Glomerular visceral epithelial cell (primary cell): ENCODE measurements at regions not wholly inside any gene's neighbourhood (a gene's known extent, or its start where the extent isn't known, plus 50 kb on each side); places are given as distances from the start of the nearest gene placed in this dataset.
"Not testable (repeated sequence)": the region's sequence is repeated elsewhere in the genome, so short reads cannot be mapped to it uniquely, and the experiment has no call there.

Source experiments
- DNase-seq: peaks from one replicate; pipeline ENCODE4 v3.0.0-alpha.2; 2016; ENCODE audit errors: extremely low spot score

DNA sequence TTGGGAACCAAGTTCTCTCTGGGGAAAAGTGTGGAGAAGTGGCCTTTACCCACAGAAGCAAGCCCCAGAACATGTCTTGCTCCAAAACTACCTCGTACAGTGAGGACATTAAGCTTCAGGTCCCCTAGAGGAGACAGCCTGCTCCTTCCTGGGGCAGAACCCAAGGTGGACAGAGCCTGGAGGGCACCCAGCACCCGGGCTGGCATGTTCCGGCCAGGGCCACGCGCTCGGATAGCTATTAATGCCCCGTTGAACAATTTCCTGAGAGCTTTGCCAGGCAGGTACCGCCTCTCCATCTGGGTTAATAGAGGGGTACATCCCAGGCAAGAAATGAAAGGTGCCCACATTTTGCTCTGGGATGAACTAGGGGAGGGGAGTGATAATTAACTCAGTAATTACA lies 169.0 kb upstream of the GRK3 start:
- DNase-seq, result no peak

DNA sequence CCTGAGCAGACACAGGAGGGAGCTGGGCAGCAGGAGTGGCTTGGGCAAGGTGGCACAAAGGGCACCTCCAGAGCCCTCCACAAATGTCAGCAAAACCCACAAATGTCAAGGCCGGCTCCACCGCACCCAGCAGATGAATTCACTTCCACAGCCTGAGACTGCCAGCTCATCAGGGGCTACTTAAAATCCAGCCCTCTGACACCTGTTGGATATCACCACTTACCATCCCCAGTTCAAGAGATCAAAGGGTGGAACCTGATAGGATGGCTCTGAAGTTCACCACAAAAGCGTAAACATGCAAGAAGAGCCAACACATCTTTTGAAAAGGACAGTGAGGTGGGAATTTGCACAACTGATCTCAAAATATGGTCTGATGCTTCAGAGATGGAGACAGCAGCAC lies 168.6 kb upstream of the GRK3 start:
- no peak for DNase-seq

DNA sequence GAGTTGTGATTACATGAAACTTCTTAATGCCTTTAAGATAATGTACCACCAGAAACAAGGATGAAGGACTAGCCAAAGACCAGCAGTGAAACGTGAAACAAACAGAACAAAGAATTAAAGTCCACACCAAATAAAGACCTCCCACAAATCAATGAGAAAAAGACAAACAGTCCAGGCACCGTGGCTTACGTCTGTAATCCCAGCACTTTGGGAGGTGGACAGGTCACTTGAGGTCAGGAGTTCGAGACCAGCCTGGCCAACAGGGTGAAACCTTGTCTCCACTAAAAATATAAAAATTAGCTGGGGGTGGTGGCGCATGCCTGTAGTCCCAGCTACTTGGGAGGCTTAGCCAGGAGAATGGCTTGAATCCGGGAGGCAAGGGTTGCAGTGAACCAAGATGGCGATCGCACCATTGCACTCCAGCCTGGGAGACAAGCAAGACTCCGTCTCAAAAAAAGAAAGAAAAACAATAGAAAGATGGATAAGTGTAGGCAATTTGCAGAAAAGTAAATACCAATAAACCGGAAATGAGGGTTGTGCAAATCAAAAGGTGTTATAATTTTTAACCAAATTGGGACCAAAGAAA lies 167.8 kb upstream of the GRK3 start:
- no peak for DNase-seq

DNA sequence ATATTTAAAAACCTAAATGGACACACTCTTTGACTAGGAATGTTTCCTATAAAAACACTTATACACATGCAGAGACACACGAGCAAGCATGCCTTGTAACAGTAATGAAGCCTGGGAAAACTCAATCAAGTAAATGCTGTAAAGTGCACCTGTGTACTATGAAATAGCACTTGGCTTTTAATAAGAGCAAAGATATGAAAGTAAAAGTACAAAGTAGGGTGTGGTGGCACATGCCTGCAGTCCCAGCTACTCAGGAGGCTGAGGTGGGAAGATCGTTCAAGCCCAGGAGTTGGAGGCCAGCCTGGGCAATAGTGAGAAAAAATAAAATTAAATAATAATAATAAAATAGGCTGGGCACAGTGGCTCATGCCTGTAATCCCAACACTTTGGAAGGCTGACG lies 166.9 kb upstream of the GRK3 start:
- DNase-seq, result no peak

DNA sequence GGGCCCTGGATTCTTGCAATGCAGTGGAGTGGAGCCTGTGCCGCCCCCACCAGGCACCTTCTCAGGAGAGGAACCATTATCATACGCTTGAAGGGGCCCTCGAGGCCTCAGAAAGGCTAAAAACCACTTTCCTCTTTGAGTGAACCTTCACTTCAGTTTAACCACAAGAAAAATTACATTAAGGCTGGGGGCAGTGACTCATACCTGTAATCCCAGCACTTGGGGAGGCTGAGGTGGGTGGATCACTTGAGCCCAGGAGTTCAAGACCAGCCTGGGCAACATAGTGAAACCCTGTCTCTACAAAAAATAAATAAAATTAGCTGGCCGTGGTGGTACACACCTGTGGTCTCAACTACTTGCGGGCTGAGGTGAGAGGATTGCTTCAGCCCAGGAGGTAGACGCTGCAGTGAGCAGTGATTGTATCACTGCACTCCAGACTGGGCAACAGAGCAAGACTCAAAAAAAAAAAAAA lies 165.8 kb upstream of the GRK3 start:
- DNase-seq, result peak; percentile 90

DNA sequence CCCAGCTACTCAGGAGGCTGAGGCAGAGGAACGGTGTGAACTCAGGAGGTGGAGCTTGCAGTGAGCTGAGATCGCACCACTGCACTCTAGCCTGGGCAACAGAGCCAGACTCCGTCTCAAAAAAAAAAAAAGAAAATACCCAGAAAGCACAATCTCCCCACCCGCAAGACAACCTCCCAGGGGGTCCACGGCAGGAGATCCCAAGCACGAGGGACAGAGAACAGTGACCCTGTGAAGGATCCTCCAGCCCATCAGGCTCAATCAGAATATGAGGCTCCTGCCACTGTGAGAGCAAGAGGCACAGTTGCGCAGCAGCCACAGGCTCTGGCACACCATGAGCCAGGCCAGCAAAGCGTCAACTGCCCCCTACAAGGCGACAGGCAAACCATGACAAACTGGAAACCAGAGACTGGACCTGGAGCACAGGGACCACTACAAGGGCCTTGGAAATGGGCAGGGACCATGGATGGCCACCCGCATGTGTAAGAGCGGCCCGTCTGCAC lies 164.8 kb upstream of the GRK3 start:
- no peak for DNase-seq

DNA sequence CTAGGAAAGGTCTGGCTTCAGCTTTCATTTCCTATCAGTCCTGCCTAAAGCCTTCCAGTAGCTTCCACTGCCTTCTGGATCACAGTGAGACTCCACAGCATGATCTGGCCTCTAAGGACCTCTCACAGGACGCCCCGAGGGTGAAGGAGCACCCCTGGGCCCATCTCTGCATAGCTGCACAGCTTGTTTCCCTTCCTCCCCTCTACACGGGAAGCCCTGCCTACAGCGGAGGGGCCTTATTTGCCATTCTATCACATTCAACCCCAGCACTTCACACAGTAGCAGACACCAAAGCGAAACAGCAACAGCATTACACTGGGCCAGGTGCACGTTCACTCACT lies 162.3 kb upstream of the GRK3 start:
- DNase-seq, result no peak

DNA sequence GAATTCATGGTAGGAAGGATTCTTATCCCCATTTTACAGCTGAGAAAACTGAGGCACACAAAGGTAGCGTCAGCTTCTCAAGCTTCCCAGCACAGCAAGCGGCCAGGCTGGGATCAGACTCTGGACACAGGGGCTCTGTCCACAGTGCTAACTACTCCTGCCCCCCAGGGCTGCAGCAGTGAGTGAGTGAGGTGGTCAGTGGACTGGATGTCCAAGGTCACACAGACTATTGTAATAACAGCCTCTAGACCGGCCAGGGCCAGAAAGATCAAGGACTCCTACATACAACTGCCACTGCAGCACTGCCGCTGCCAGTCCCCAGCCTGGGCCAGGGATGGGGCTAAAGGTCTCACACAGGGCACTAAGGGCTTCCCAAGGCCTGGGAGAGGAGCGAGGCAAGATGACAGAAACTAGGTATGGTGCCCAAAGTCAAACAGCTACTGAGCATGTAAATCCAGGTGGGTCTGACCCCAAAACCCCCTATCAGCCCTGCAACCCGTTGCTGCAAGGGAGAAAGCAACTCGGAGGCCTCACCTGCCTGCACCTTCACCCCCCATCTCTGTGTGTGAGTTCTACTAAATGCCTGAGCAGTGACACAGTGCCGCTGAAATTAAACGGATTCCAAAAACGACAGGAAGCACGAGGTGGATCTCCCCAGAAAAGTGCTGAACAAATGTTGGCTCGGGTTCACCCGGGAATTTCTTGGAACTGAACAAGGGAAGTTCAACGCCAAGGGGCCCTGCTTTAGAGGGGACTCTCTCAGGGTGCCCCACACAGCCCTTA lies 161.8 kb upstream of the GRK3 start:
- peak; percentile 42 for DNase-seq

DNA sequence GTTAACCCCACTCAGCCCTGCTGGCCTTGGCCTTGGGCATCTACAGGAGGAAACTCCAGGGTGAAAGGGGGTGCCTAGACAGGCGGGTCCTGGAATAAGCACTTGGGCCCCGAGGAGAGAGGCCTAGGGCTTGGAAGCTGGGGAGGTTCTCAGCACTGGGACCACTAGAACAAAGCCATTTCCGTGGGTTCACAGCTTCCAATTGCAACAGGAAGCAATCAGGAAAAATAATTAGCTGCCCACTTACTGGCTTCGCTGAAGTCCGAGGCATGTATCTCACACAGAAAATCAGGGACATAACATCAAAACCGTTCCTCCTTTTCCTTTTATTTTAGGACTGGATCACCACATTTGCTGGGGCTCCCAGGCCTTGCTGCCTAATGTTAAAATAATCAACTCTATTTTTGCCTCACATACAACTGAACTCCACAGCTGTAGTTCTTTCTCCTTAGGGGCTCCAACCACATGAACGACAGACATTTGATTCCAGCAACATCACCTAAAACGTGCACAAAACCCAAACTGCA lies 161.1 kb upstream of the GRK3 start:
- DNase-seq, result no peak

DNA sequence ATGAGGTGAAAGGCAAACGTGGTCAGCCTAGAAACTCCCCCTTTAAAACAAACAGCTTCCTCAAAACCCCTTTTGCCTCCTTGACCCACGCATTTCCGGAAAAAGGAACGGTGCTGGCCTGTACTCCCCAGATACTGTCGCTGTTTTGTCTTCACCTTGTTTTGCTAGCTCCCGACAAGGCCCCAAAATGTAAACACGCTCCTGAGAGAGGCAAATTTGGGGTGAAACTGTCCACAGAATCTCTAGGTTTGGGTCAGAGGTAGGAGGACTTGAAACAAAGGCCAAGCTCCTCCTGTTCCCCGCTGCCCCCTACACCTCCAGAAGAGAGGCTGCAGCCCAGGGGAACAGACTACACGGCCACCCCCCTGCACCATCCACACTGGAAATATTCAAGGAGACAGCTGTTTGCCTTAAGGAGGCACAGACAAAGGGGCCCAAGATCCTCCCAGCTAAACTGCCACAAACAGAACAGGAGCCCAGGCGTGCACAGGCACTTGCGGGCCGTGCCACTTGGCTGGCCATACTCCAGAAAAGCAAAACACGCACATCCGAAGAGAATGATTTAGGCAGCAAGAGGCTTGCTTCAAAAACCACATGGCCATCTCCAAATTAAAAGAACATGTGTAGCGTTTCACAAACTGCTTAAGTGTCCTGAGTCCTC lies 160.5 kb upstream of the GRK3 start:
- DNase-seq, result peak; percentile 42

DNA sequence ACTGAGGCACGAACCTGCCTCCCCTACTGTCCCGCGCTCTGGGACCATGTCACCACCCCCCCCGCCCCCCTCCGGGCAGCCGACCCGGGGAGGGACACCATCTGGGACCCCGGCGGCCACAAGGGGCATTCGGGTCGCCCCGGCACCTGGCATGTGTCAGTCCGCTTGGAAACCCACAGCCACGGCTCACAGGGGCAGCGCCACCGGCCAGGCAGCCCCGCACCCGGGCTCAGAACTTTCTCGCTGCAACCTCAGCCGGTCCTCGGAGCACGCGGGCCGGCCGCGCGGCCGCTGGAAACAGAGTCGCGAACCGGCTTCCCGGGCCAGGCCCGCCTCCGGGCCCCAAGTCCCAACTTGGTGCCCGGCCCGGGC lies 159.9 kb upstream of the GRK3 start:
- DNase-seq, result no peak

DNA sequence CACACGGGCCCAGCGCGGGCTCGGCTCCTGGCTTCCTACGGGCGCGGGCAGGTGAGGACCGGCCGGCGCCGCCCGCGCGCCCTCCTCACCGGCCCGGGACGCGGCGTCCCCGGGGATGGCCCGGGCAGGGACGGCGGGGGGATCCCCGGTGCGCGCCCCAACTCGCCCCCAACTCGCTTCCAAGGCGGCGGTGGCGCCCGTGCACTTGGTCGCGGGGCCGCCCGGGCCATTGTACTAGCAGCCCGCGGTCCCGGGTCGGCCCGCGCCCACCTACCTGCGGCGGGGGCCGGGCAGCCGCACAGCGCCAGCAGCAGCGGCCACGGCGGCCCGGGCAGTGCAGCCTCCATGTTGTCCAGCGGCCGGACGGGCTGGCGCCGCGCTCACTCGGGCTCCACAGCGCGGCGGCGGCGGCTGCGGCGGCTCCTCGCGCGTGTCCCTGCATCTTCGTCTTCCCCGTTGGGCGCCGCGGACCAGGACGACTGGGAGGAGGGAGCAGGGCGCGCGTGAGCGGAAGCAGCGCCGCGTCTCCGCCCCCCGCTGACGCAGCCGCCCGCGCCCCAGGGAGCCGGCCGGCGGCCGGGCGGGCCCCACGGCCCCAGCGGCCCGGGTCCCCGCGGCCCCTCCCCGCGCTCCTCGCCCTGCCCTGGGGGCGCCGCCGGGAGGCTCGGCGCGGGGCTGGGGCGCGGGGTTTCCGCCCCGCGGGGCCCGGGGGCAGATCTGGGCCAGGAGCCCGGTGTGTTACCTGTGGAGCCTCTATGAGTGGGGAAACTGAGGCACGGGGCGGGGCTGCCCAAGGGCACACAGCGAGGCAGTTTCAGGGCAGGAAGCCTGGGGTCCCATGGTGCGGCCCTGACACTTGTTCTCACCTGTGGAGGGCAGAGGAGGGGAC lies 159.3 kb upstream of the GRK3 start:
- peak; percentile 78 for DNase-seq

DNA sequence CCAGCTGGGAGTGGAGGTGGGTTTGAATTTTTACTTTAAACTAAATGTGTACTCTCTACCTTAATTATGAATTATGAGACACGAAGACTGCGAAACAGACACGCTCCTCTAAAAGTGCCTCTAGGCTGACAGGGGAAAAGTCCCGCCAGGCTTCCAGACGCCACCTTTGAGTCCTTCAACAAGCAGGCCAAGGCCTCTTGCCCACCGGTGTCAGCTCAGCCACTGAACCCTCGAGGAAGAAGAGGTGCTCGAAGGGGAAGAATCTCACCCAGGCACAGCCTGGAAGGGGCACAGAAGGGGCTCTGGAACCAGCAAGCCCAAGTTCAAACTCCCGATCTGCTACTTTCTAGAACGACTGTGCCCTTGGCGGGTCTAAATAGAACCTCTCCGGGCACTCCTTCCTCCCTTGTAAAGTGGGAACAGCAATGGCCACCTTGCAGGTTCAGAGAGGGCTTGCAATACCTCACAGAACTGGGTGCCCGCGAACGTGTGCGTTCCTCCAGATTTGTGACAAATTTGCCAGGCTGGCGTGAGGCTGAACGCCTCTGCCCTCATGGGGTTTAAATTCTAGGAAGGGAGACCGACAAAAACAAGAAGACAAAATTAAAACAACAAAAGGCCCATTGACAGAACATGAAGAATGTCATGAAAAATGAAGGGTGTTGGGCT lies 158.5 kb upstream of the GRK3 start:
- DNase-seq, result no peak

DNA sequence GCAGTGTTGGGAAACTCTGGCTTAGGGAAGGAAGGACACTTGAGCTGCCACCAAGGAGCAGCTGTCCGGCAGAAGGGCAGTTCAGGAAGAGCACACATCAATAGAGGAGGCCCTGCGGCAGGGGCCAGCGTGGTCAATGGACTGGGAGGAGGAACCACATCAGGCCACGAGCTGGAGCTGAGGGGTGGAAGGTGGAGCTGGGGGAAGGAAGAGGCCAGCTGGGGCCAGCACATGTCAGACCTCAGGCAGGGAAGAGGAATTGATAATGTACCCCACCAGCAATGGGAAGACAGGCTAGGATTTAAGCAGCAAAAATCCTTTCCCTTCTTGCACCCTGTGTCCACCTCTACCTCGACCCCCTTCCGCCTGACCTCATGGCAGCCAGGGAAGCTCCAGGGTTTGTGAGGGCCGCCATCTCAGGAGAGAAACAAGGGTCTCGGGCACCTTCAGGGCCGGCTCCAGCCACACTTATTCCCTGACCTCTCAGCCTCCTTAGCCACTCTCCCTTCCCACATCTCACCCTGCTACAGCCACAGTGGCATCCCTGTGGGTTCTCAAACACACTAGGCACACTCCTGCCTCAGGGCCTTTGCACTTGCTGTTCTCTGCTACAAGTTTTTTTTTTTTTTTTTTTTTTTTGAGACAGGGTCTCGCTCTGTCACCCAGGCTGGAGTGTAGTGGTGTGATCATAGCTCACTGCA lies 157.8 kb upstream of the GRK3 start:
- no peak for DNase-seq

DNA sequence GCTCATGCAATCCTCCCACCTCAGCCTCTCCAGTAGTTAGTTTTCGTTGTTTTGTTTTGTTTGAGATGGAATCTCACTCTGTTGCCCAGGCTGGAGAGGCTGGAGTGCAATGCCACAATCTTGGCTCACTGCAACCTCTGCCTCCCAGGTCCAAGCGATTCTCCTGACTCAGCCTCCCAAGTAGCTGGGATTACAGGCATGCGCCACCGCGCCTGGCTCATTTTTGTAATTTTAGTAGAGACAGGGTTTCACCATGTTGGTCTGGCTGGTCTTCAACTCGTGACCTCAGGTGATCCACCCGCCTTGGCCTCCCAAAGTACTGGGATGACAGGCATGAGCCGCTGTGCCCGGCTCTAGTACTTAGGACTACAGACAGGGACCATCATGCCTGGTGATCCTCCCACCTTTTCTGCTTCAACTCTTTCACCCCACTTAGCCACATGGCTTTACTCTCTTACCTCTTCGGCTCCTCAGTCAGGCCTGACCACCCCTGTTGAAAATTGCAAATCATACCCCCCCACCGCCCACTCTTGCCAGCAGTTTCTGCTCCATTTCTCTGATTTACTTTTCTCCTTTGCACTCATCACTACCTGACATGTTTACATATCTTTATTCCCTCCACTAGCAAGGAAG lies 157.1 kb upstream of the GRK3 start:
- DNase-seq, result no peak

DNA sequence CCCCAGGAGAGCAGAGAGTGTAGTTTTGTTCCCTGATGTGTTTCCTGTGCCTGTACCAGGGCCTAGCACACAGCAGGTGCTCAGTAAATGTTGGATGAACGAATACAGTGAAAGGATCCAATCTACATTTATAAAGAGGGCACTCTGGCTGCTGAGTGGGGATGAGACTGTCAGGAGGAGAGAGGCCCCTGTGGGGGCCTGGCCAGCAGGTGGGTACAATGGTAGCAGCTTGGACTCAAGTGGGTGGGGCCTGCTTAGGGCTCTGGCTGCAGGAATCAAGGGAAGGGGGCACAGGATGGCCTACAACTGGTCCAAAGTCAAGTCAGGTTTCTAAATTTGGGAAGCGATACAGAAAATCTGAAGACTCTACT lies 156.6 kb upstream of the GRK3 start:
- DNase-seq, result no peak

DNA sequence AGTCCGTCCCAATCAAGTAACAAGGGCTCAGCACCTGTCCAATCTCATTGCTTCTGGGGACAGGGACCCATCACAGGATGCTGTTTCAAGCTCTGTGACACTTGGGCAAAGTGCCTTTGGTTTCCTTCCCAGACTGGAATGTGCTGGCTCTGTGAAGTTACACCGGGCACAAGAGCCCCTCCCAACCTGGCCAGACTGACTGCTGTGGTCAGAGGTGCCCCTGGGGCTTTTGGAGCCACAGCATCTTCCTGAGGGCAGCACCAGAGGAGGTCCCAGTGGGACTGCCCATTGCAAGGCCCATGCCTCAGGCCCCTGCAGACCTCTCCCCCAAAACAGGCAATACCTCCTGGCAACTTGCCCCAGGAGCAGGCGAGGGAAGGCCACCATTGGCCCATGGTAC lies 155.2 kb upstream of the GRK3 start:
- DNase-seq, result no peak

DNA sequence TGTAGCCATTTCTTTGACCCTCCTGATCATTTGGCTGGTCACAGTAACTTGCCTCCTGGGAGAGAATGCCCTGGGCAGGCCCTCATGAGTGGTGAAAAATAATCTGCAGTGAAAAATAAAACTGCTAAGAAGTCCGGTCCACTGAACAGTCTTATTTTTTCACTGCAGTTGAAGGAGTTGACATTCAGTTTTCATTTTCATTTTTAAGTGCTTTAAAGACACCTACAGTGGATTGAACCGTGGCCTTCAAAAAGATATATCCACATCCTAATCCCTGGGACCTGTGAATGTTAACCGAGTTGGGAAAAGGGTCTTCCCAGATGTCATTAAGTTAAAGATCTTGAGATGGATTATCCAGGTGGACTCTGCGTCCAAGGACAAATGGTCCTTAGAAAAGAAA lies 153.6 kb upstream of the GRK3 start:
- DNase-seq, result no peak

DNA sequence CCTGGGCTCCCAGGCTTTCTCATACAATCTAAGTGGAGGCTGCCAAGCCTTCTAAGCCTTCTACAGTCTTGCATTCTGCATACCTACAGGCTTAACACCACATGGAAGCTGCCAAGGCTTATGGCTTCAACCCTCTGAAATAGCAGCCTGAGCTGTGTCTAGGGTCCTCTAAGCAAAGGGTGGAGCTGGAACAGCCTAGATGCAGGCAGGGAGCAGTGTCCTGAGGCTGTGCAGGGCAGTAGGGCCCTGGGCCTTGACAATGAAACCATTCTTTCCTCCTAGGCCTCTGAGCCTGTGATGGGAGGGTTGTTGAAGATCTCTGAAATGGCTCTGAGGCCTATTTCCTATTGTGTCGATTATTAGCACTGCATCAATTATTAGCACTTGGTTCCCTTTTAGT lies 150.9 kb upstream of the GRK3 start:
- DNase-seq, result no peak

DNA sequence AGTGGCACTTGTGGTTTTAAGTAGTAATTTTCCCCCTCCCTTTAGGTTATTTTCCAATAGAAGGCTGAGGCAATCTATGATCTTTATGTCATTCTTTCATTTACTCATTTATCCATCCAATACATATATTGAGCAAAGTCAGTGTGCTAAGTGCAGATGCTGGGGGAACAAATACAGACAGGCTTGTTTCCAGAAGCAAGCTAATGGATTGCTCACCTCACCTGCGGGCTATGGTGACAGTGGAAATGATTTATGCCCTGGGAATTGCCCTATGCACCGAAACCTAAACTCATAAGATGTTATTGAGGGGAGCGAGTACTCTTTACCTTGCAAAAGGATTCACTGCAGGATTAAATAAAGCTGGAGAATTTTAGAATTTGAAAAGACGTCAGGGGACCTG lies 148.7 kb upstream of the GRK3 start:
- not testable (repeated sequence) for DNase-seq
